Neural cell (in vitro differentiated cells): ENCODE measurements at regions not wholly inside any gene's neighbourhood (a gene's known extent, or its start where the extent isn't known, plus 50 kb on each side); places are given as distances from the start of the nearest gene placed in this dataset.

ENCODE experiments used
- CTCF ChIP-seq: fragments of 450-650 bp; IDR thresholded peaks from 2 replicates; pipeline ENCODE4 v1.5.1; 2014; ENCODE audit warnings: antibody characterized with exemption, mild to moderate bottlenecking, moderate library complexity; ENCODE audit not compliant: poor library complexity, severe bottlenecking
- EZH2 ChIP-seq: fragments of 200-600, 300-800 bp; shearing (Covaris generic), sonication (generic); IDR thresholded peaks from 2 replicates; pipeline ENCODE4 v1.6.1; 2014; ENCODE audit warnings: antibody characterized with exemption, low read length, borderline replicate concordance, mild to moderate bottlenecking; ENCODE audit not compliant: insufficient read depth, poor library complexity, severe bottlenecking
- POLR2AphosphoS5 ChIP-seq: IDR thresholded peaks from 2 replicates; pipeline ENCODE4 v1.6.1; 2012
- RAD21 ChIP-seq: fragments of 450-650 bp; conservative IDR thresholded peaks from 2 replicates; pipeline ENCODE4 v1.6.1; 2014; ENCODE audit warnings: antibody characterized with exemption, mild to moderate bottlenecking, moderate library complexity
- REST ChIP-seq: IDR thresholded peaks from 2 replicates; pipeline ENCODE4 v1.6.1; 2012; ENCODE audit warnings: borderline replicate concordance
- SMC3 ChIP-seq: fragments of 450-650 bp; conservative IDR thresholded peaks from 2 replicates; pipeline ENCODE4 v1.6.1; 2014; ENCODE audit warnings: antibody characterized with exemption, mild to moderate bottlenecking, moderate library complexity; ENCODE audit not compliant: poor library complexity
- TAF1 ChIP-seq: IDR thresholded peaks from 2 replicates; pipeline ENCODE4 v1.6.1; 2012; ENCODE audit warnings: low read depth

GRCh38 chr7:68707958-68708357 is 890.3 kb upstream of the AUTS2 start:
- TF ChIP-seq CTCF, result no peak
- TF ChIP-seq EZH2, result no peak
- TF ChIP-seq RAD21, result no peak
- no peak for TF ChIP-seq POLR2AphosphoS5
- no peak for TF ChIP-seq TAF1
- no peak for TF ChIP-seq SMC3
- TF ChIP-seq REST, result no peak
